Thyroid gland (tissue), 4 donors: ENCODE measurements at regions not wholly inside any gene's neighbourhood (a gene's known extent, or its start where the extent isn't known, plus 50 kb on each side); places are given as distances from the start of the nearest gene placed in this dataset.

Source experiments
- CTCF ChIP-seq, 6 experiments: fragments of 200-600 bp in 3 of 6; fragments of 450-650 bp in 3 of 6; sonication (generic) in 3 of 6; IDR thresholded peaks; one replicate each; pipeline ENCODE4 v1.5.1; 2016 to 2019; ENCODE audit warnings: antibody characterized with exemption in 6 of 6, mild to moderate bottlenecking in 2 of 6, inconsistent platforms in 1 of 6, moderate library complexity in 1 of 6
- POLR2A ChIP-seq, 2 donors: fragments of 450-650 bp; IDR thresholded peaks; one replicate each; pipeline ENCODE4 v1.6.1; 2017; ENCODE audit warnings: antibody characterized with exemption in 2 of 2, mild to moderate bottlenecking in 2 of 2, moderate library complexity in 1 of 2

- TF ChIP-seq POLR2A (IDR thresholded peaks at IDR 0.05) (no peak), CTCF (IDR thresholded peaks at IDR 0.05) (no peak)
Measured at GRCh38 chr18:6569813-6570212, 155.1 kb upstream of the L3MBTL4 start.
